H1 (cell line): ENCODE measurements at regions not wholly inside any gene's neighbourhood (a gene's known extent, or its start where the extent isn't known, plus 50 kb on each side); places are given as distances from the start of the nearest gene placed in this dataset.

Experiments
- CTCF ChIA-PET: fragments of 300-600 bp; sonication (Branson Sonifier 250); formaldehyde crosslinking; loops from one replicate; lab custom pipeline; 2021; ENCODE audit not compliant: partially characterized antibody; lab: Charles Lee
- POLR2A ChIA-PET: fragments of 300-600 bp; sonication (Branson Sonifier 250); formaldehyde crosslinking; loops from one replicate; lab custom pipeline; 2021; ENCODE audit warnings: inconsistent platforms; ENCODE audit not compliant: partially characterized antibody; lab: Charles Lee
- DNase-seq, 2 experiments: peaks; one replicate each; pipeline versions ENCODE4 v3.0.0 to v3.0.0-alpha.2; 2010 to 2022; ENCODE audit warnings: low spot score in 2 of 2, low read depth in 1 of 2, mixed read lengths in 1 of 2
- FAIRE-seq: peaks from 2 replicates; lab custom pipeline; 2011; peaks lifted over from hg19 to GRCh38; lab: Jason Lieb, UNC
- H2AFZ ChIP-seq: 2 replicates; pipeline ENCODE4 v1.8.1; 2012; ENCODE audit warnings: low read length, inconsistent platforms
- H2AK5ac ChIP-seq: 2 replicates; pipeline ENCODE4 v1.6.1; 2013; ENCODE audit warnings: low read depth, low read length
- H2BK120ac ChIP-seq: replicated peaks from 2 replicates; pipeline ENCODE3; 2013; ENCODE audit warnings: low read depth, low read length, inconsistent platforms
- H2BK12ac ChIP-seq: 2 replicates; pipeline ENCODE4 v1.6.1; 2013; ENCODE audit warnings: low read depth, low read length
- H2BK15ac ChIP-seq: 2 replicates; pipeline ENCODE4 v1.6.1; 2013; ENCODE audit warnings: low read length
- H2BK20ac ChIP-seq: 2 replicates; pipeline ENCODE4 v1.6.1; 2013; ENCODE audit warnings: low read length
- H2BK5ac ChIP-seq: 2 replicates; pipeline ENCODE4 v1.6.1; 2013; ENCODE audit warnings: low read depth, low read length
- H3K14ac ChIP-seq: 2 replicates; pipeline ENCODE4 v1.6.1; 2013; ENCODE audit warnings: inconsistent platforms; ENCODE audit not compliant: insufficient read length
- H3K18ac ChIP-seq: 2 replicates; pipeline ENCODE4 v1.6.1; 2013; ENCODE audit warnings: low read length; ENCODE audit errors: extremely low read depth
- H3K23ac ChIP-seq: 2 replicates; pipeline ENCODE4 v1.6.1; 2013; ENCODE audit warnings: inconsistent platforms; ENCODE audit not compliant: insufficient read length
- H3K23me2 ChIP-seq: 2 replicates; pipeline ENCODE4 v1.6.1; 2013; ENCODE audit warnings: low read depth, low read length
- H3K27ac ChIP-seq: 2 replicates; pipeline ENCODE4 v1.6.1; 2011; ENCODE audit warnings: low read depth, low read length, inconsistent platforms
- H3K27me3 ChIP-seq, 4 experiments: replicated peaks in 1 of 4; 1 replicate in 1 of 4; 2 replicates in 3 of 4; pipeline versions ENCODE4 v1.6.1 to v1.8.1; 2011 to 2013; ENCODE audit warnings: low read length in 3 of 4, mild to moderate bottlenecking in 3 of 4, inconsistent platforms in 2 of 4, mixed read lengths in 2 of 4, moderate library complexity in 1 of 4; ENCODE audit not compliant: control insufficient read depth in 3 of 4, insufficient read depth in 3 of 4; ENCODE audit errors: extremely low read depth in 1 of 4
- H3K36me3 ChIP-seq, 4 experiments: 2 replicates each; pipeline versions ENCODE4 v1.6.1 to v1.8.1; 2011 to 2013; ENCODE audit warnings: mild to moderate bottlenecking in 4 of 4, low read length in 3 of 4, moderate library complexity in 2 of 4, control low read depth in 1 of 4, inconsistent platforms in 1 of 4; ENCODE audit not compliant: insufficient read depth in 4 of 4, control insufficient read depth in 2 of 4
- H3K4ac ChIP-seq: replicated peaks from 2 replicates; pipeline ENCODE3; 2013; ENCODE audit warnings: low read length, low read depth, mixed read lengths, inconsistent platforms; ENCODE audit not compliant: insufficient read length
- H3K4me1 ChIP-seq, 4 experiments: replicated peaks in 1 of 4; 1 replicate in 1 of 4; 2 replicates in 3 of 4; pipeline versions ENCODE4 v1.6.1 to v1.8.1; 2011 to 2013; ENCODE audit warnings: low read length in 3 of 4, inconsistent platforms in 2 of 4, mixed read lengths in 1 of 4; ENCODE audit not compliant: insufficient read depth in 4 of 4, control insufficient read depth in 3 of 4
- H3K4me2 ChIP-seq, 2 experiments: 2 replicates each; pipeline versions ENCODE4 v1.6.1 to v1.8.1; 2011 to 2013; ENCODE audit warnings: low read depth in 2 of 2, low read length in 2 of 2, control low read depth in 1 of 2, inconsistent platforms in 1 of 2, mild to moderate bottlenecking in 1 of 2; ENCODE audit not compliant: insufficient read depth in 1 of 2
- H3K4me3 ChIP-seq, 4 experiments: fragments of 200-600, 300-600 bp in 1 of 4; sonication (generic), shearing (Covaris generic), sonication (Bioruptor Twin) in 1 of 4; 2 replicates each; pipeline versions ENCODE4 v1.5.1 to v1.8.1; 2011 to 2016; ENCODE audit warnings: low read length in 4 of 4, low read depth in 3 of 4, control low read depth in 2 of 4, inconsistent platforms in 2 of 4, mild to moderate bottlenecking in 2 of 4, mixed read lengths in 1 of 4, moderate library complexity in 1 of 4; ENCODE audit not compliant: insufficient read depth in 2 of 4; ENCODE audit errors: extremely low read depth in 1 of 4
- H3K56ac ChIP-seq: replicated peaks from 2 replicates; pipeline ENCODE3; 2013; ENCODE audit warnings: low read depth, mild to moderate bottlenecking, mixed read lengths, low read length, inconsistent platforms; ENCODE audit not compliant: insufficient read length
- H3K79me1 ChIP-seq: 2 replicates; pipeline ENCODE4 v1.6.1; 2013; ENCODE audit warnings: low read depth, low read length, control low read depth
- H3K79me2 ChIP-seq, 2 experiments: 2 replicates each; pipeline versions ENCODE4 v1.6.1 to v1.8.1; 2012 to 2013; ENCODE audit warnings: low read length in 2 of 2, mild to moderate bottlenecking in 2 of 2, inconsistent platforms in 1 of 2; ENCODE audit not compliant: insufficient read depth in 2 of 2, control insufficient read depth in 1 of 2
- H3K9ac ChIP-seq, 4 experiments: replicated peaks in 1 of 4; 1 replicate in 1 of 4; 2 replicates in 3 of 4; pipeline versions ENCODE4 v1.6.1 to v1.8.1; 2011 to 2013; ENCODE audit warnings: low read depth in 3 of 4, low read length in 3 of 4, control low read depth in 2 of 4, mild to moderate bottlenecking in 2 of 4, moderate library complexity in 2 of 4, inconsistent platforms in 1 of 4; ENCODE audit errors: extremely low read depth in 1 of 4
- H3K9me3 ChIP-seq, 2 experiments: 2 replicates each; pipeline versions ENCODE4 v1.6.1 to v1.8.1; 2012 to 2013; ENCODE audit warnings: mild to moderate bottlenecking in 2 of 2, moderate library complexity in 2 of 2, control low read depth in 1 of 2, inconsistent platforms in 1 of 2, low read depth in 1 of 2, low read length in 1 of 2, mixed read lengths in 1 of 2; ENCODE audit not compliant: insufficient read depth in 2 of 2
- H4K20me1 ChIP-seq, 2 experiments: replicated peaks in 1 of 2; 2 replicates each; pipeline versions ENCODE3 to v1.8.1; 2011 to 2013; ENCODE audit warnings: inconsistent platforms in 2 of 2, low read length in 2 of 2, mild to moderate bottlenecking in 1 of 2; ENCODE audit not compliant: insufficient read depth in 2 of 2, control insufficient read depth in 1 of 2
- H4K5ac ChIP-seq: 2 replicates; pipeline ENCODE4 v1.6.1; 2013; ENCODE audit warnings: low read length, low read depth, mixed read lengths, inconsistent platforms; ENCODE audit not compliant: insufficient read length
- H4K8ac ChIP-seq: 2 replicates; pipeline ENCODE4 v1.8.0; 2013; ENCODE audit warnings: mild to moderate bottlenecking, moderate library complexity, low read length, inconsistent platforms; ENCODE audit not compliant: insufficient read depth; ENCODE audit errors: extremely low read depth
- H4K91ac ChIP-seq: replicated peaks from 2 replicates; pipeline ENCODE3; 2013; ENCODE audit warnings: low read length, mixed read lengths, inconsistent platforms; ENCODE audit not compliant: insufficient read length
- CHD2 ChIP-seq: IDR thresholded peaks from 2 replicates; pipeline ENCODE4 v1.6.1; 2012; ENCODE audit warnings: low read length, improper control_type of control experiment
- JUN ChIP-seq: IDR thresholded peaks from 2 replicates; pipeline ENCODE4 v1.6.1; 2011; ENCODE audit warnings: low read depth, mild to moderate bottlenecking, improper control_type of control experiment, low read length
- KDM5A ChIP-seq: fragments of 200-600 bp; IDR thresholded peaks from 2 replicates; pipeline ENCODE4 v1.7.1; 2012; ENCODE audit warnings: mild to moderate bottlenecking, low read length, inconsistent platforms, mixed read lengths
- MAX ChIP-seq: IDR thresholded peaks from 2 replicates; pipeline ENCODE4 v1.6.1; 2012; ENCODE audit warnings: inconsistent platforms
- RNF2 ChIP-seq: fragments of 200-900, 300-1000 bp; sonication (generic); IDR thresholded peaks from 2 replicates; pipeline ENCODE4 v1.7.1; 2016; ENCODE audit warnings: borderline replicate concordance, low read depth, mild to moderate bottlenecking, antibody characterized with exemption, low read length; ENCODE audit not compliant: poor library complexity, severe bottlenecking; ENCODE audit errors: missing control alignments
- TEAD4 ChIP-seq: IDR thresholded peaks from 2 replicates; pipeline ENCODE4 v1.6.1; 2012; ENCODE audit warnings: low read depth, low read length, inconsistent platforms, mixed read lengths
- ZNF274 ChIP-seq: IDR thresholded peaks from 2 replicates; pipeline ENCODE4 v1.7.0; 2012; ENCODE audit warnings: low read length, borderline replicate concordance; ENCODE audit errors: extremely low read depth
- WGBS, 2 experiments: shearing (Covaris generic) in 1 of 2; methylation state at CpG; one replicate each; pipeline versions ENCODE4 v1.1.6 to v1.1.7; 2013 to 2015; ENCODE audit warnings: low lambda C conversion rate in 2 of 2, mixed read lengths in 2 of 2, inconsistent platforms in 1 of 2, low coverage in 1 of 2, missing lambda C conversion rate in 1 of 2; ENCODE audit not compliant: insufficient replicate concordance in 2 of 2, insufficient coverage in 1 of 2, insufficient read length in 1 of 2; ENCODE audit errors: extremely low coverage in 1 of 2, missing lambda C conversion rate in 1 of 2; 5-methylcytosine and 5-hydroxymethylcytosine counted together

DNA sequence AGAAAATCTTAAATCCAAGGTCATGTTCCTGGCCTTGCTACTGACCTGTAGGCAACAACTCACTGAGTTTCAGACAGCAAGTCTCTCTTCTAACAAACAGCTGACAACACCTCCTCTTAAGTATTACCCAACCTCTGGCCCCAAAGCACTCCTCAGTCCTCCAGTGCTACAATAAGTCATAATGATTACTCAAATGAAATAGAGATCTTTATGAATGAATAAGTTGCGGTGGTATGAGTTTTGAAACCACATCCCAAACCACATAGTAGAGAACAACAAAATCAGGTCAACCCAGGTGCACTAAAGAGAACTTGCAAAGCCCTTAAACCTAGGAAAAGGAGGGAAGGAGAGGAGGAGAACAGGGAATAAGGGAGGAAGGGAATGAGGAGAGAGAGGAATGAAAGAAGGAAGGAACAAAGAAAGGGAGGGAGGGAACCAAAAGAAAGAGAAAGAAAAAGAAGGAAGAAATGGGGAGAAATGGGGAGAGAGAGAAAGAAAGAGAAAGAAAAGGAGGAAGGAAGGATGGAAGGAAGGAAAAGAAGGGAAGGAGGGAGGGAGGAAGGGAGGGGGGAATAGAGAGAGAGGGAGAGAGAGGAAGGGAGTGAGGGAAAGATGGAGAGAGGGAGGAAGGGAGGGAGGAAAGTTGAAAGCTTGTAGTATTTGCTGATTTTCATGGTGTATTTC is 142.8 kb upstream of the CALCR start:
- H2AFZ ChIP-seq, result no peak overlapping the region
- no peak overlapping the region for H3K4me3 ChIP-seq
- H3K4me2 ChIP-seq, result no peak overlapping the region
- no peak overlapping the region for H2BK15ac ChIP-seq
- H3K27me3 ChIP-seq, result peaks cover 0 to 1% (median 0%) of the 10 kb centered on the region in 4 experiments; a peak in 1 of 7 replicates
- H3K14ac ChIP-seq, result no peak overlapping the region
- no peaks in the 10 kb centered on the region for H3K9me3 ChIP-seq
- ChIA-PET CTCF (interaction anchor here (0.9 to 2.7 kb wide), 7 partner anchors 10 to 560 kb away, joined by 3 to 20 read pairs (median 3); no protein-coding TSS in a partner anchor), POLR2A (no interaction called here)
- no peak overlapping the region for H4K8ac ChIP-seq
- no peak overlapping the region for H4K5ac ChIP-seq
- H3K18ac ChIP-seq, result no peak overlapping the region
- no peak overlapping the region for H2BK20ac ChIP-seq
- H2AK5ac ChIP-seq, result no peak overlapping the region
- no peak overlapping the region for H4K91ac ChIP-seq
- no peak overlapping the region for H2BK120ac ChIP-seq
- H3K4ac ChIP-seq, result no peak overlapping the region
- no peak for DNase-seq
- no peak for TF ChIP-seq MAX
- TF ChIP-seq JUN, result no peak
- TF ChIP-seq RNF2, result no peak
- TF ChIP-seq ZNF274, result no peak
- no peak for TF ChIP-seq CHD2
- TF ChIP-seq TEAD4, result no peak
- TF ChIP-seq KDM5A, result no peak
- no peak for FAIRE-seq
- H3K36me3 ChIP-seq, result no peaks in the 10 kb centered on the region
- H2BK5ac ChIP-seq, result no peak overlapping the region
- no peak overlapping the region for H3K56ac ChIP-seq
- H3K4me1 ChIP-seq, result no peaks in the 10 kb centered on the region
- 83% methylated on average over 1 of the region's 1 CpG; no CpG with 5 or more reads in 1 of the 2 experiments for WGBS, 2 experiments
- H3K23me2 ChIP-seq, result no peaks in the 10 kb centered on the region; the same call in 1 of the 2 replicates
- no peak overlapping the region for H3K27ac ChIP-seq
- no peaks in the 10 kb centered on the region for H3K79me1 ChIP-seq
- no peak overlapping the region for H3K9ac ChIP-seq
- no peak overlapping the region for H3K23ac ChIP-seq
- no peaks in the 10 kb centered on the region for H3K79me2 ChIP-seq
- H2BK12ac ChIP-seq, result no peak overlapping the region
- no peaks in the 10 kb centered on the region for H4K20me1 ChIP-seq
